ENCODE measurements at regions not wholly inside any gene's neighbourhood (a gene's known extent, or its start where the extent isn't known, plus 50 kb on each side); places are given as distances from the start of the nearest gene placed in this dataset.
"Not testable (repeated sequence)": the region's sequence is repeated elsewhere in the genome, so short reads cannot be mapped to it uniquely, and the experiment has no call there.

GRCh38 chr2:100730290-100730868 lies 89.6 kb upstream of the NPAS2 start:
- intact Hi-C loops (cut with DNase I), result loop anchor here (5.0 kb wide), 2 partner anchors 87 to 252 kb away; no protein-coding TSS in a partner anchor
- peak; percentile 83 to 85 for ATAC-seq
- DNase-seq, result peak; percentile 65

GRCh38 chr2:100731535-100731981 lies 88.4 kb upstream of the NPAS2 start:
- no peak for ATAC-seq
- intact Hi-C loops (cut with DNase I), result loop anchor here (5.0 kb wide), 2 partner anchors 86 to 251 kb away; no protein-coding TSS in a partner anchor
- DNase-seq, result no peak

- intact Hi-C loops (cut with DNase I), result loop anchor here (5.0 kb wide), 2 partner anchors 84 to 249 kb away; no protein-coding TSS in a partner anchor
- peak; percentile 84 for ATAC-seq
- DNase-seq, result peak; percentile 57
Measured at GRCh38 chr2:100733391-100734187, 86.3 kb upstream of the NPAS2 start.

- ATAC-seq (no peak), DNase-seq (no peak)
- intact Hi-C loops (cut with DNase I), result no loop called here
Measured at GRCh38 chr2:100736121-100736915, 83.6 kb upstream of the NPAS2 start.

GRCh38 chr2:100739735-100740432 lies 80.1 kb upstream of the NPAS2 start:
- ATAC-seq, result no peak
- no peak for DNase-seq
- intact Hi-C loops (cut with DNase I), result no loop called here

GRCh38 chr2:100741880-100742276 lies 78.1 kb upstream of the NPAS2 start:
- DNase-seq (no peak), ATAC-seq (no peak)
- intact Hi-C loops (cut with DNase I), result no loop called here

- peak; percentile 47 for DNase-seq
- intact Hi-C loops (cut with DNase I), result no loop called here
- peak; percentile 85 to 91 for ATAC-seq
Measured at GRCh38 chr2:100742277-100743254, 77.4 kb upstream of the NPAS2 start.

- DNase-seq, result no peak
- intact Hi-C loops (cut with DNase I), result no loop called here
Measured at GRCh38 chr2:100743741-100744140, 76.2 kb upstream of the NPAS2 start.

GRCh38 chr2:100744184-100744583 lies 75.8 kb upstream of the NPAS2 start:
- DNase-seq (no peak), ATAC-seq (no peak)
- intact Hi-C loops (cut with DNase I), result no loop called here

More at GRCh38 chr2:100743741-100744140, 76.2 kb upstream of the NPAS2 start:
- no peak for ATAC-seq

GRCh38 chr2:100744589-100744988 lies 75.3 kb upstream of the NPAS2 start:
- DNase-seq, result no peak
- intact Hi-C loops (cut with DNase I), result no loop called here
- no peak for ATAC-seq

- DNase-seq, result no peak
- intact Hi-C loops (cut with DNase I), result no loop called here
- ATAC-seq, result no peak
Measured at GRCh38 chr2:100745604-100746003, 74.3 kb upstream of the NPAS2 start.

- ATAC-seq (no peak), DNase-seq (no peak)
- intact Hi-C loops (cut with DNase I), result no loop called here
Measured at GRCh38 chr2:100747551-100747950, 72.4 kb upstream of the NPAS2 start.

GRCh38 chr2:100747996-100748615 lies 71.8 kb upstream of the NPAS2 start:
- DNase-seq (no peak), ATAC-seq (no peak)
- intact Hi-C loops (cut with DNase I), result no loop called here

GRCh38 chr2:100748673-100749072 lies 71.3 kb upstream of the NPAS2 start:
- intact Hi-C loops (cut with DNase I), result no loop called here
- DNase-seq (no peak), ATAC-seq (no peak)

- DNase-seq (no peak), ATAC-seq (no peak)
- intact Hi-C loops (cut with DNase I), result loop anchor here in 1 of 2 donors (2.0 kb wide), 1 partner anchor 71 kb away; the partner anchor contains the start of gene NPAS2
Measured at GRCh38 chr2:100749771-100750542, 70.0 kb upstream of the NPAS2 start.

GRCh38 chr2:100751871-100752625 lies 67.9 kb upstream of the NPAS2 start:
- intact Hi-C loops (cut with DNase I), result loop anchor here in 1 of 2 donors (2.0 kb wide), 1 partner anchor 69 kb away; the partner anchor contains the start of gene NPAS2
- not testable (repeated sequence) for ATAC-seq, DNase-seq

Measured in left cardiac atrium (tissue), 4 donors.